Posterior cingulate gyrus (tissue), 11 donors: ENCODE measurements at regions not wholly inside any gene's neighbourhood (a gene's known extent, or its start where the extent isn't known, plus 50 kb on each side); places are given as distances from the start of the nearest gene placed in this dataset.
A peak's percentile ranks its signal among the peaks of the same experiment; 100 is the strongest.

Experiments used
- DNase-seq, 10 donors: peaks; one replicate each; pipeline versions ENCODE4 v3.0.0 to v3.0.0-alpha.2; 2020 to 2021; ENCODE audit warnings: mixed read lengths in 3 of 10
- intact Hi-C: fragments of 100-400 bp; cut with DNase I; formaldehyde crosslinking; loops from one replicate; pipeline ENCODE4 v1.15.1; 2023

- intact Hi-C loops: no loop called here
- no peak for DNase-seq
Measured at GRCh38 chr11:127425281-127425680, 424.7 kb upstream of the KIRREL3 start.

GRCh38 chr11:127424661-127425060, 424.1 kb upstream of the KIRREL3 start:
- intact Hi-C loops: no loop called here
- no peak for DNase-seq

GRCh38 chr11:127420139-127420538, 419.6 kb upstream of the KIRREL3 start:
- intact Hi-C loops: no loop called here
- DNase-seq: no peak

GRCh38 chr11:127412722-127413380, 412.3 kb upstream of the KIRREL3 start:
- intact Hi-C loops: no loop called here
- peak in 2 of 10 donors; percentile 46 to 72 for DNase-seq

- intact Hi-C loops: no loop called here
- DNase-seq: peak in 3 of 10 donors; percentile 58 to 79 (median 72)
Measured at GRCh38 chr11:127412234-127412633, 411.7 kb upstream of the KIRREL3 start.

GRCh38 chr11:127411283-127411682, 410.7 kb upstream of the KIRREL3 start:
- DNase-seq: peak in 2 of 10 donors; percentile 55 to 72
- intact Hi-C loops: no loop called here

- no peak for DNase-seq
- intact Hi-C loops: no loop called here
Measured at GRCh38 chr11:127395034-127395433, 394.5 kb upstream of the KIRREL3 start.

- intact Hi-C loops: no loop called here
- no peak for DNase-seq
Measured at GRCh38 chr11:127393460-127393997, 393.0 kb upstream of the KIRREL3 start.

GRCh38 chr11:127392575-127392974, 392.0 kb upstream of the KIRREL3 start:
- DNase-seq: no peak

GRCh38 chr11:127390465-127390864, 389.9 kb upstream of the KIRREL3 start:
- no peak for DNase-seq
- intact Hi-C loops: no loop called here

More at GRCh38 chr11:127392575-127392974, 392.0 kb upstream of the KIRREL3 start:
- intact Hi-C loops: no loop called here

- intact Hi-C loops: no loop called here
- peak in 1 of 10 donors; percentile 6 for DNase-seq
Measured at GRCh38 chr11:127385071-127385470, 384.5 kb upstream of the KIRREL3 start.

GRCh38 chr11:127383026-127383425, 382.5 kb upstream of the KIRREL3 start:
- intact Hi-C loops: no loop called here
- no peak for DNase-seq

GRCh38 chr11:127381247-127381646, 380.7 kb upstream of the KIRREL3 start:
- DNase-seq: no peak
- intact Hi-C loops: no loop called here

- intact Hi-C loops: no loop called here
- no peak for DNase-seq
Measured at GRCh38 chr11:127379686-127380085, 379.1 kb upstream of the KIRREL3 start.

GRCh38 chr11:127376301-127376700, 375.7 kb upstream of the KIRREL3 start:
- intact Hi-C loops: no loop called here
- DNase-seq: no peak

- DNase-seq: no peak
- intact Hi-C loops: no loop called here
Measured at GRCh38 chr11:127369356-127369755, 368.8 kb upstream of the KIRREL3 start.

GRCh38 chr11:127362754-127363308, 362.3 kb upstream of the KIRREL3 start:
- intact Hi-C loops: no loop called here
- no peak for DNase-seq

- no peak for DNase-seq
- intact Hi-C loops: no loop called here
Measured at GRCh38 chr11:127358160-127358559, 357.6 kb upstream of the KIRREL3 start.

GRCh38 chr11:127350476-127350875, 349.9 kb upstream of the KIRREL3 start:
- no peak for DNase-seq
- intact Hi-C loops: no loop called here

GRCh38 chr11:127345819-127346459, 345.4 kb upstream of the KIRREL3 start:
- peak in 8 of 10 donors; percentile 22 to 85 (median 62) for DNase-seq
- intact Hi-C loops: loop anchor here (2.0 to 10.0 kb wide), 4 partner anchors 354 to 905 kb away; no protein-coding TSS in a partner anchor

- intact Hi-C loops: loop anchor here (10.0 kb wide), 2 partner anchors 626 to 736 kb away; no protein-coding TSS in a partner anchor
Measured at GRCh38 chr11:127340438-127340837, 339.9 kb upstream of the KIRREL3 start.

More at GRCh38 chr11:127340438-127340837, 339.9 kb upstream of the KIRREL3 start:
- DNase-seq: no peak
